ENCODE measurements at regions not wholly inside any gene's neighbourhood (a gene's known extent, or its start where the extent isn't known, plus 50 kb on each side); places are given as distances from the start of the nearest gene placed in this dataset.

DNA sequence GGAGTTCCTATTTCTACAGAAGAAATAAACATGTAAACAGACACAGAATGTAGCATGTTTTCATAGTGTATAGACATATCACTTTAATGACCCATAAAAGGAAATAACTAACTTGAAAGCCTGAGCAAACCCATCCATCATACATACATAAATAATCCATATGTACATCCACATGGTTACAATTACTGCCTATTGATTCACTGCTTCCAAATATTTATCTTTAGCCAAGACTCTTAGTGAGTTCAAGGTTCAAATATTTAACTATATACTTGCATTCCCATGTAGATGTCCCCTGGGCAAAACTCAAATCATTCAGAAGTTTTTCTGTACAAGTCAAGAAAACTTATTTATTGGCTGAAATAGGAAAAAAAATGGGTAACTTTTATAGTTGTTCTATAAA, 95.4 kb downstream of the CCER1 start:
- TF ChIP-seq, protein P1, sequence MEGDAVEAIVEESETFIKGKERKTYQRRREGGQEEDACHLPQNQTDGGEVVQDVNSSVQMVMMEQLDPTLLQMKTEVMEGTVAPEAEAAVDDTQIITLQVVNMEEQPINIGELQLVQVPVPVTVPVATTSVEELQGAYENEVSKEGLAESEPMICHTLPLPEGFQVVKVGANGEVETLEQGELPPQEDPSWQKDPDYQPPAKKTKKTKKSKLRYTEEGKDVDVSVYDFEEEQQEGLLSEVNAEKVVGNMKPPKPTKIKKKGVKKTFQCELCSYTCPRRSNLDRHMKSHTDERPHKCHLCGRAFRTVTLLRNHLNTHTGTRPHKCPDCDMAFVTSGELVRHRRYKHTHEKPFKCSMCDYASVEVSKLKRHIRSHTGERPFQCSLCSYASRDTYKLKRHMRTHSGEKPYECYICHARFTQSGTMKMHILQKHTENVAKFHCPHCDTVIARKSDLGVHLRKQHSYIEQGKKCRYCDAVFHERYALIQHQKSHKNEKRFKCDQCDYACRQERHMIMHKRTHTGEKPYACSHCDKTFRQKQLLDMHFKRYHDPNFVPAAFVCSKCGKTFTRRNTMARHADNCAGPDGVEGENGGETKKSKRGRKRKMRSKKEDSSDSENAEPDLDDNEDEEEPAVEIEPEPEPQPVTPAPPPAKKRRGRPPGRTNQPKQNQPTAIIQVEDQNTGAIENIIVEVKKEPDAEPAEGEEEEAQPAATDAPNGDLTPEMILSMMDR (IDR thresholded peaks at IDR 0.05), result no peak
- intact Hi-C loops (cut with micrococcal nuclease), result no loop called here
- ChIA-PET POLR2A (no interaction called here), CTCF (no interaction called here)
- no peak for ATAC-seq (ENCODE audit: low read depth)
- Mint-ChIP-seq H3K4me3 (no peak overlapping the region), H3K27ac (no peak overlapping the region), H3K27me3 (no peaks in the 10 kb centered on the region), H3K9me3 (no peaks in the 10 kb centered on the region), H3K4me1 (no peaks in the 10 kb centered on the region), H3K36me3 (ENCODE audit: low read depth) (no peaks in the 10 kb centered on the region)
- no peak for DNase-seq

DNA sequence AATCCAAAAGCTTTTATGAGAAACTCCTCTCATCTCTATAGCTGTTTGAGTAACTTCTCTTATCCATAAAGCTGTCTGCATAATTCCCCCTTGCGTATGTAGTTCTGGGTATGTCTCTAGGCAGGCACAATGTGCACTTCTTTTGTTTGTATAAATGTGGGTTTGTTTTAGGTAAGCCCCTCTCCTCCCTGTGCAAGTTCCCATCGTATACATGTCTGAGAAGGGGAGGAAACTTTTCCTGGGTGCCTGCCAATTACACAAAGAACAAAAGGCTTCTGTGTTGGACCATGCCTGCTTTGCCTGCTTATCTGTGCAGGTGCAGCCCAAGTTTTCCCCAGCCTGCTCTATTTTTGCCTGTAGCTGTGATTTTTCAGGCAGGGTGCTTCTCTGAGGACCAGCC, 96.7 kb downstream of the CCER1 start:
- H3K4me3 Mint-ChIP-seq, result no peak overlapping the region
- no peak for ATAC-seq (ENCODE audit: low read depth)
- H3K27ac Mint-ChIP-seq, result no peak overlapping the region
- DNase-seq, result no peak
- TF ChIP-seq, protein P1 (IDR thresholded peaks at IDR 0.05), result no peak
- no peaks in the 10 kb centered on the region for H3K9me3 Mint-ChIP-seq
- no peaks in the 10 kb centered on the region for H3K4me1 Mint-ChIP-seq
- no peaks in the 10 kb centered on the region for H3K27me3 Mint-ChIP-seq
- POLR2A ChIA-PET, result no interaction called here
- intact Hi-C loops (cut with micrococcal nuclease), result no loop called here
- no peaks in the 10 kb centered on the region for H3K36me3 Mint-ChIP-seq (ENCODE audit: low read depth)
- CTCF ChIA-PET, result no interaction called here

- CTCF ChIA-PET, result no interaction called here
Observed at GRCh38 chr12:90855534-90855933, 99.4 kb downstream of the CCER1 start.

GRCh38 chr12:90854136-90854689, 100.8 kb downstream of the CCER1 start:
- no peak for DNase-seq
- TF ChIP-seq, protein P1 (IDR thresholded peaks at IDR 0.05), result peak; percentile 30
- Mint-ChIP-seq H3K9me3 (no peaks in the 10 kb centered on the region), H3K4me1 (no peaks in the 10 kb centered on the region), H3K27ac (no peak overlapping the region), H3K4me3 (no peak overlapping the region), H3K27me3 (no peaks in the 10 kb centered on the region), H3K36me3 (ENCODE audit: low read depth) (no peaks in the 10 kb centered on the region)
- intact Hi-C loops (cut with micrococcal nuclease), result loop anchor here (1.0 to 5.0 kb wide), 2 partner anchors 1311 to 1387 kb away; no protein-coding TSS in a partner anchor
- POLR2A ChIA-PET, result no interaction called here
- no peak for ATAC-seq (ENCODE audit: low read depth)
- CTCF ChIA-PET, result interaction anchor here (0.9 to 2.1 kb wide), 3 partner anchors 9 to 1315 kb away, joined by 3 to 13 read pairs (median 5); no protein-coding TSS in a partner anchor

More at GRCh38 chr12:90855534-90855933, 99.4 kb downstream of the CCER1 start:
- intact Hi-C loops (cut with micrococcal nuclease), result no loop called here
- H3K4me1 Mint-ChIP-seq, result no peaks in the 10 kb centered on the region
- H3K27me3 Mint-ChIP-seq, result no peaks in the 10 kb centered on the region
- TF ChIP-seq, protein P1 (IDR thresholded peaks at IDR 0.05), result no peak
- no peak for DNase-seq
- H3K27ac Mint-ChIP-seq, result no peak overlapping the region
- ATAC-seq (ENCODE audit: low read depth), result no peak
- no peak overlapping the region for H3K4me3 Mint-ChIP-seq
- POLR2A ChIA-PET, result no interaction called here
- H3K36me3 Mint-ChIP-seq (ENCODE audit: low read depth), result no peaks in the 10 kb centered on the region
- no peaks in the 10 kb centered on the region for H3K9me3 Mint-ChIP-seq

DNA sequence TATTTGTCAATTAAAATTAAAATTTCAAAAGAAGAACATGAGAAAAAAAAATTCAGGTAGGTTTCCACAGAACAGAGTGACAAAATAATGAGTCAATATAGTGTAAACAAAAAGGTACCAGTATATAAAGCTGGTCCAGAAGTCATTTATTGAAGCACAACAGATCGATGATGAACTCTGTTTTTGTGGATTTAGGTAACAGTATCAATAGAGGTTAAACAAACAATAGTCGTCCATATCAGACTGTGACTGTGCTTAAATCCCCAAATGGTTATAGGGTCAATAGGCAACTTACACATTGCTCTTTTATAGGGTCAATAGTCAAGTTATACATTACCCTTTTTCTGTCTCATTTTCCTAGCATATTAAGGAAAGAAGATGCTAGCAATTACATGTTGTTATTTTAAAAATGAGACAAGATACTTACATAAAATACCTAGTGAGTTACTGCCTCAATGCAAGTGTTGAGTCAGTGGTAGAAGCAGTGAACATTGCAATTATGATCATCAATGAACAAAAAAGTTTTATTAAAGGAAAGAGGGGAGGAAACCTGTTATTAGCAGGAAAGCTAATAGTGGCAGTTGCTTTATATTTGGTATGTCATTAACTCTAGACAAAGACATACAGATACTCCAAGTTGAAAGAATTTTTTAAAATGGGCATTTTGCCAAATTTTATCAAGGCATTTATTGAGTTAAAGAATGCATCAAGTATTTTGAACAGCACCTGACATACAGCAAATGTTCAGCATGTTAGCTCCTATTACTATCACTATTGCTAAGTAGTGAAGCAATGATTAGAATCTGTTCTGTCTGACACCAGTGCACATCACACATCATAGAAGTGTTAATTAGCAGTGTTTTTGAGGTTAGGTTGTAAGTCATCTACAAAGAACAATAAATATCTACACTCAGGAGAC, 102.9 kb downstream of the CCER1 start:
- ChIA-PET POLR2A (no interaction called here), CTCF (no interaction called here)
- Mint-ChIP-seq H3K27ac (no peak overlapping the region), H3K4me1 (no peaks in the 10 kb centered on the region), H3K4me3 (no peak overlapping the region), H3K9me3 (no peaks in the 10 kb centered on the region), H3K36me3 (ENCODE audit: low read depth) (no peaks in the 10 kb centered on the region), H3K27me3 (peaks cover 3% of the 10 kb centered on the region)
- TF ChIP-seq, protein P1 (IDR thresholded peaks at IDR 0.05), result no peak
- intact Hi-C loops (cut with micrococcal nuclease), result loop anchor here (5.0 kb wide), 1 partner anchor 1385 kb away; no protein-coding TSS in a partner anchor
- no peak for DNase-seq
- ATAC-seq (ENCODE audit: low read depth), result no peak

All from activated B cell treated with CpG ODN at 0.5 μM for 24 hours (primary cell).